Midbrain (tissue), 1 donor: ENCODE measurements at regions not wholly inside any gene's neighbourhood (a gene's known extent, or its start where the extent isn't known, plus 50 kb on each side); places are given as distances from the start of the nearest gene placed in this dataset.
"Not testable (repeated sequence)": the region's sequence is repeated elsewhere in the genome, so short reads cannot be mapped to it uniquely, and the experiment has no call there.

Experiments
- DNase-seq: peaks from one replicate; lab custom pipeline; 2025; lab: John Stamatoyannopoulos, UW

- DNase-seq = no peak
Measured at GRCh38 chr1:192862271-192862670, 53.4 kb downstream of the RGS2 start.

- DNase-seq = no peak
Measured at GRCh38 chr1:192866241-192866868, 57.5 kb downstream of the RGS2 start.

DNA sequence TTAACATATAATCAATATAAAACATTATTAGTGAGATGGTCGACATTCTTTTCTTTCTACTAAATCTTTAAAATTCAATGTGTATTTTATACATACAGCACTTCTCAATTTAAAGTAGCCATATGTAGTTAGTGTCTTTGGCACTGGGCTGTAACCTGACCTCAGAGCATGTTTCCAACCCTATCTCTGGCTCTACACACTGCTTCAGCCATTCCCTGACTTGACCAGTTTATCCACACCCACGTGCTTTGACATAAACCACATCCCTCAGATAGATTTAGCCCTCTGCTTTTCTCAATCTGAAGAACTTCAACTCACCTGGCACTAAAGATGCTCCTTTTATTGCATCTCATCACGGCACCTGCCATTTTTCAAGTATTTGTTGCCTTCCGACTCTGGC, 58.3 kb downstream of the RGS2 start:
- DNase-seq = no peak

GRCh38 chr1:192869308-192869940, 60.6 kb downstream of the RGS2 start:
- no peak for DNase-seq

- no peak for DNase-seq
Measured at GRCh38 chr1:192872010-192872409, 63.2 kb downstream of the RGS2 start.

GRCh38 chr1:192873836-192874235, 65.0 kb downstream of the RGS2 start:
- no peak for DNase-seq

- no peak for DNase-seq
Measured at GRCh38 chr1:192876633-192877032, 67.8 kb downstream of the RGS2 start.

GRCh38 chr1:192877283-192877886, 68.5 kb downstream of the RGS2 start:
- no peak for DNase-seq

- DNase-seq = no peak
Measured at GRCh38 chr1:192878249-192878648, 69.4 kb downstream of the RGS2 start.

DNA sequence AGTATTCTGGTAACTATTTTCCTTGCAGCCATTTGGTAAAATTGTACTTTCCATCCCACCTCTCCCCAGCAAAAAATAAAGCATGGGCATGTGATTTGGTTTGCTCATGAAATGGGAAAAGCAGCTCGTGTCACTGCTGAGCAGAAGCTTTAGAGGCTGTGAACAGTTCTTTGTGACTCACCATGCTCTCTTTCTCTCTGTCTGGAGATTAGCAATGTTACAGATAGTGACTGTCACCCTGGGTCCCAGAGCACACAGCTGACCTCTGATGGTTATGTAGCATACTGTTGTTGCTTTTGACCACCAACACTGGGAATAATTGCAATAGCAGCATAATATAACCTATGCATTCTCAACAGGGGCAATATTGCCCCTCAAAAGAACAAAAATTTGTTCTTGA, 70.6 kb downstream of the RGS2 start:
- DNase-seq = no peak

DNA sequence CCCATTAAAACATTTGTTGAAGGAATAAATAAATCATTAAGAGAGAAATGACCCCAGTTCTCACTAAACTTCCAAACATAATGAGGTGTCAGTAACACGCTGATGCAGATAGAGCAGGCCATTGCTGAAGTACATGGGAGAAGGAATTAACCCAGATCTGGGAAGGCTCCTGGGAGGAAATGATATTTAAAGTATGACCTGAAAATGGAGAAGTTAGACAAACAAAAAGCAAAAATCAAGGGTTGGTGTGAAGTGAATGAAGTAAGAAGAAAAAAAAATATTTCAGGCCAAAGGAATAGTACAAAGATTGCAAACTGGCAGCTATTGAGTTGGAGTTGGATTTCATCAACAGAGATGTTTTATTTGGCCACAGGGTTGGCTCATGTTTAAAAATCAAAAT, 71.4 kb downstream of the RGS2 start:
- DNase-seq = no peak

DNA sequence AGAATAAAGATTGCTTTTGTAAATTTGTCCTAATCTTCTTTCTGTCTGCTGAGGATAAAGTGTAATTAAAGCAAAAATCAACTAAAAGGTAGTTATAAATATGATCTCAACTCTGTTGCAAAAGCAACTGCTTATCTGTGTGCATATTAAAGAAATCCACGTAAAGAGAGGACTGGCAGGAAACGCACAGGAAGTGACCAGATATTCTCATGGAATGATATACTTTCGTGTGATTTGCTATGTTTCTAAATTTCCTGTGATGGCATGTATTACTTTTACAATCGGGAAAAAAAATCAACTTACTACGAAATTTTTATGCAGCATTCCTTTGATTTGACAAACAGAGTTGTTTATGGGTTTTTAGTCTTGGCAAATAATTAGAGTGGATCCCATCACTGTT, 75.4 kb downstream of the RGS2 start:
- DNase-seq = no peak

- DNase-seq = not testable (repeated sequence)
Measured at GRCh38 chr1:192885387-192885786, 76.5 kb downstream of the RGS2 start.

DNA sequence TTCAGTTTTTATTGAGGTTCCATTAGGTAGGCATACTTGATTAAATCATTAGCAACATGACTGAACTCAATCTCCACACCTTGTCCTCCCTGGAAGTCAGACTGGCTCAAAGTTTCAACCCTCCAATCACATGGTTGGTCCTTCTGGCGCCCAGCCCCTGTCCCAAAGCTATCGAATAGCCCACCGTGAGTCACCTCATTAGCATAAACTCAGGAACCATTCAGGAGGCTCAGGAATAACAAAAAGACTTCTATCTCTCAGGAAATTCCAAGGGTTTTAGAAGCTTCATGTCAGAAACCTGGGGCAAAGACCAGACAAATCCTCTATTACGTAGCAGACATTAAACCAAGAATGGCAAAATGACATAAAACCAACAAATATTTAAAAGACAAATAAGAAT, 78.6 kb downstream of the RGS2 start:
- DNase-seq = no peak

GRCh38 chr1:192888574-192888973, 79.7 kb downstream of the RGS2 start:
- no peak for DNase-seq

DNA sequence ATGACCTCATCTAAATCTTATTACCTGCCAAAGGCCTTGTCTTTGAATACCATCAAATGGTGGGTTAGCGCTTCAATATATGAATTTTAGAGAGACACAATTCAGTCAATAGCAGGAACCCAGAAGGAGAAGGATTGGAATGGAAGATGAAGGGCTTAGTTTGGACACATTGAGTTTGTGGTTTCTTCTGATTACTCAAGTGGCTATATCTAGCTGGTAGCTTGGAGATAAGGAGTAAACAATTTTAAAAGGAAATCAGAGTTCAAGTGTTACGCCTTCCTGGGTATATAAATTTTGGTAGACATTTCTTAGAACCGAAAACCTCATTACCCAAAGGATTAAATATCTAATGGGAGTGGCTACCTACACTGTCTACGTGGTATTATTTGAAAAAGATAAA, 80.2 kb downstream of the RGS2 start:
- DNase-seq = no peak

DNA sequence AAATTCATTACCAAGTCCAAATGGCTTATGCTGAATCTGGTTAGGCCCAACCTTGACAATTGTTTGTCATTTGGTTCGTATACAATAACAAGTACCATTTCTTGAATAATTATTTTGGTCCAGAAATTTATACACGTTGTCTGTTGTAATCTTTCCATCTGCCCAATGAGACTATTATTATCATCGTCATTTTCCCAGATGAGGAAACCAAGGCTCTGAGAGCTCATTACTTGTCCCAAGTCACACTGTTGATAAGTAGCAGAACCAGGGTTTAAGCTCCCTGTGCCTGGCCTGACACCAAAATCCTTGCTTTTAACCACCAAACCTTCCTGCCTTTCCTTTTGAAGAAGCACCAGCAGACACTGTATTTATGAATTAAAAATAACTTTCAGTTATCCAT, 81.3 kb downstream of the RGS2 start:
- no peak for DNase-seq

DNA sequence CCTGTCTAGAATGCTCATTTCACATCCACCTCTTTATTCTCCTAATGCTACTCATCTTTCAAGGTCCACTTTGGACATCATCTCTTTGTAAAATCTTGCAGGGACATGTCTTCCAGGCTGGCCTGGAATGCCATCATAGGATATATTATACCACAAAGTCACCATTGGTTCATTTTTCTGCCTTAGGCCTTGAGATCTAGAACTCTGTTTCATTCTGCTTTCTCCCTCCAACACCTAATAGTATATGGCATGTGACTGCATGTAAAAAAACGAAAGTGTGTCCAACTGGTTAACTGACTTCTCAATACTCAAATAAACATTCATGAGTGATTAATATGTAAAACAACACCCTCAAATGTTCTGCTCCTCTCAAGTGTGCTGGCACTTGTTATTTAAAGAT, 84.1 kb downstream of the RGS2 start:
- no peak for DNase-seq

DNA sequence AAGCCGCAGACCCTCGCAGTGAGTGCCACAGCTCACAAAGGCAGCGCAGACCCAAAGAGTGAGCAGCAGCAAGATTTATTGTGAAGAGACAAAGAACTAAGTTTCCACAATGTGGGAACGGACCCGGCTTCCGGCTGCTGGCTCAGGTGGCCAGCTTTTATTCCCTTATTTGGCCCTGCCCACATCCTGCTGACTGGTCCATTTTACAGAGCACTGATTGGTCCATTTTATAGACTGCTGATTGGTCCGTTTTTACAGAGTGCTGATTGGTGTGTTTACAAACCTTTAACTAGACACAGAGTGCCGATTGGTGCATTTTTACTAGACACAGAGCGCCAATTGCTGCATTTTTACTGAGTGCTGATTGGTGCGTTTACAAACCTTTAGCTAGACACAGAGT, 86.6 kb downstream of the RGS2 start:
- not testable (repeated sequence) for DNase-seq

- no peak for DNase-seq
Measured at GRCh38 chr1:192896376-192896775, 87.5 kb downstream of the RGS2 start.

GRCh38 chr1:192901500-192901899, 92.7 kb downstream of the RGS2 start:
- no peak for DNase-seq

DNA sequence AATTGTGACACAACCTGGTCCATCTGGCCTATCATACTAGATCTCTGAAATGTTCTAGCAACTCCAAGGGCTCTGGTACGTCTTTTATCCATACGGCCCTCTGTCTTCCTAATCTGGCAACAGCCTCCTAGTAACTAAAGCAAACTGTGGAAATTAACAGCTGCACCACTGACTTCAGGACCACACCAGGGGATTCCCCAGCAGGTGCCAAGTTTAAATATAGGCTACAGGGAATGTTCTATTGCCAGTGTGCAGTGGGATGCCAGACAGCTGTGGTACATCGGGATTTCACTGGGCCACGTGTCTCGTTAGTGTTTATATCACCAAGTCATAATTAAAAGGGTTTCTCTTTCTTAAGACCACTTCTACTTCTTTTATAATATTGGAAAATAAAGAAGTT, 94.3 kb downstream of the RGS2 start:
- DNase-seq = no peak

DNA sequence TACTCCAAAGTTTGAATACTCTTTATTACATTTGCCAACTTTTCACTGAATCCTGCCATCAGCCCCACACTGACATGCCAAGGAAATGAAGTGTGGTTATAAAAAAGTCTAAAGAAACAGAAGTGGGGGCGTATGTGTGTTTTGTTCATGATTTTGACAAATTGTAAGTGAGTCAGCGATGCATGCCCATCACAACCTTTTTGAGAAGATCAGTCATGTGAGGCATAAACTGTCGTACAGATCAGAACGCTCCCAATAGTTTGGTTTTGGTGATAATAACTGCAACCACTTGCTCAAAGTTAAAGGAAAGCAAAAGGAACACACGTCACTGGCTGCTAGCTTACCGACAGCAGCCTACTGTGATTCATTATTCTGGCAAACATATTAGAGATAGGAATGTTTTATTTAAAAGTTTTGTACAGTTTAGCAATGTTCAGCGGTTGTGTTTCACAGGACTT, 95.6 kb downstream of the RGS2 start:
- DNase-seq = no peak

DNA sequence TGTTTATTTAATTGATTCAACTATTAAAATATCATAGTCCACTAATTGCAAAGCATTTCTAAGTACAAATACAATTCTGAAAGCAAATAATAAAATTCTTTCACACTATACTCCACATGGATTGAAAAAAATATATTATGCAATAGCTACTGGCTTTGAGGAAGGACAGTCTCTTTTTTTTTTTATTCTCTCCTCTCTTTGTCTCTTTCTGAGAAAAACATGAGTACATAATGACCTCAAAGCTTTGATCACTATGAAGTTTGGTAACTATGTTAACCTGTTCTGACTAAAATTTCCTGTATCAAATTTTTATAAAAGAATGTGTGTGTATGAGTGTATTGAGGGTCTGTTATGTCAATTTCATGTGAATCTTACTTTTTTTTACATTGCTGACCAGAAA, 96.2 kb downstream of the RGS2 start:
- no peak for DNase-seq
